Activated CD4-positive, alpha-beta T cell treated with anti-CD3 and anti-CD28 coated beads, Interleukin-2, amount 10 ng/mL, durations not matched to agents 7 days and 5 days (primary cell): ENCODE measurements at regions not wholly inside any gene's neighbourhood (a gene's known extent, or its start where the extent isn't known, plus 50 kb on each side); places are given as distances from the start of the nearest gene placed in this dataset.
"Not testable (repeated sequence)": the region's sequence is repeated elsewhere in the genome, so short reads cannot be mapped to it uniquely, and the experiment has no call there.

ENCODE experiments used
- CTCF ChIA-PET: fragments of 350-600 bp; sonication (Branson Sonifier 250); formaldehyde crosslinking; loops from one replicate; lab custom pipeline; 2021; ENCODE audit warnings: antibody characterized with exemption; lab: Charles Lee
- POLR2A ChIA-PET: fragments of 350-600 bp; sonication (Branson Sonifier 250); formaldehyde crosslinking; loops from one replicate; lab custom pipeline; 2021; ENCODE audit warnings: antibody characterized with exemption; lab: Charles Lee
- DNase-seq: peaks from one replicate; pipeline ENCODE4 v3.0.0-alpha.2; 2020
- H3K27ac Mint-ChIP-seq: one replicate; pipeline ENCODE4 v1.8.0; 2021; ENCODE audit warnings: mild to moderate bottlenecking, moderate library complexity, mixed read lengths
- H3K27me3 Mint-ChIP-seq: one replicate; pipeline ENCODE4 v1.8.0; 2021; ENCODE audit warnings: mixed read lengths
- H3K36me3 Mint-ChIP-seq: one replicate; pipeline ENCODE4 v1.8.0; 2021; ENCODE audit warnings: low read depth, mixed read lengths
- H3K4me1 Mint-ChIP-seq: one replicate; pipeline ENCODE4 v1.8.0; 2021; ENCODE audit warnings: mixed read lengths
- H3K4me3 Mint-ChIP-seq: one replicate; pipeline ENCODE4 v1.8.0; 2021; ENCODE audit warnings: mild to moderate bottlenecking, moderate library complexity, mixed read lengths
- H3K9me3 Mint-ChIP-seq: one replicate; pipeline ENCODE4 v1.8.0; 2021; ENCODE audit warnings: mixed read lengths

- Mint-ChIP-seq H3K4me1 (no peaks in the 10 kb centered on the region), H3K4me3 (no peak overlapping the region), H3K27ac (no peak overlapping the region), H3K27me3 (peaks cover 2% of the 10 kb centered on the region), H3K36me3 (no peaks in the 10 kb centered on the region), H3K9me3 (no peaks in the 10 kb centered on the region)
- POLR2A ChIA-PET: no interaction called here
- no peak for DNase-seq
- CTCF ChIA-PET: no interaction called here
Measured at GRCh38 chr10:61248013-61248412, 205.2 kb downstream of the TMEM26 start.

DNA sequence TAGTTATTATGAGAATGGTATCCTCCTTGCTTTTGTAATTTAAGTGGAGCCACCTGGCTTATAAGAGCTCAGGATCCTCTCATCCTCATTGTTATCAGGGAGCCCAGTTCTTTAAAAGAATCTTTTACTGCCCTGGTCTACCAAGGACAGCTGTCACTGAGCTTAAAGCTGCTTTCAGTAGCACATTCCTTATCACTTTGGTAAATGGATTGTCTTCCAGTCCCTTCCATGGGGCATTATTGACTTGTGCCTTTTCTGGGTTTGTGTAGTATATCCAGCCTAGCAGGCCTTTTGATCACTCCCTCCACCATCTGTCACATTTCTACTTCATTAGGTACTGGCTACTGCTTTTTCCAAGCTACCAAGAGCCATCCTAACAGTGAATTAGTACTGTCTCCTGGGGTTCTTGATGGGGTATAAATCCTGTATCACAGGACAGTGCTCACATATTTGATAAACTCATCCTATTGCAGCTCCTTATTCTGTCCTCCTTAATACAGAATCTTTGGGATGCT, 208.9 kb downstream of the TMEM26 start:
- peaks cover 2% of the 10 kb centered on the region for H3K27me3 Mint-ChIP-seq
- no peak for DNase-seq
- no peaks in the 10 kb centered on the region for H3K9me3 Mint-ChIP-seq
- ChIA-PET POLR2A (no interaction called here), CTCF (no interaction called here)
- H3K4me1 Mint-ChIP-seq: no peaks in the 10 kb centered on the region
- H3K27ac Mint-ChIP-seq: no peak overlapping the region
- H3K36me3 Mint-ChIP-seq: no peaks in the 10 kb centered on the region
- no peak overlapping the region for H3K4me3 Mint-ChIP-seq

- no peak for DNase-seq
- no peak overlapping the region for H3K27ac Mint-ChIP-seq
- peaks cover 3% of the 10 kb centered on the region for H3K27me3 Mint-ChIP-seq
- H3K9me3 Mint-ChIP-seq: peaks cover 2% of the 10 kb centered on the region
- no peaks in the 10 kb centered on the region for H3K36me3 Mint-ChIP-seq
- ChIA-PET CTCF (interaction anchor here (0.6 to 0.7 kb wide), 3 partner anchors 12 to 76 kb away, joined by 3 to 5 read pairs (median 3); no protein-coding TSS in a partner anchor), POLR2A (no interaction called here)
- H3K4me1 Mint-ChIP-seq: no peaks in the 10 kb centered on the region
- H3K4me3 Mint-ChIP-seq: no peak overlapping the region
Measured at GRCh38 chr10:61232780-61233179, 220.4 kb downstream of the TMEM26 start.

GRCh38 chr10:61225939-61226338, 227.2 kb downstream of the TMEM26 start:
- ChIA-PET CTCF (no interaction called here), POLR2A (no interaction called here)
- Mint-ChIP-seq H3K27ac (no peak overlapping the region), H3K4me3 (no peak overlapping the region), H3K27me3 (peaks cover 3% of the 10 kb centered on the region), H3K36me3 (no peaks in the 10 kb centered on the region), H3K4me1 (no peaks in the 10 kb centered on the region), H3K9me3 (peaks cover 12% of the 10 kb centered on the region)
- no peak for DNase-seq

DNA sequence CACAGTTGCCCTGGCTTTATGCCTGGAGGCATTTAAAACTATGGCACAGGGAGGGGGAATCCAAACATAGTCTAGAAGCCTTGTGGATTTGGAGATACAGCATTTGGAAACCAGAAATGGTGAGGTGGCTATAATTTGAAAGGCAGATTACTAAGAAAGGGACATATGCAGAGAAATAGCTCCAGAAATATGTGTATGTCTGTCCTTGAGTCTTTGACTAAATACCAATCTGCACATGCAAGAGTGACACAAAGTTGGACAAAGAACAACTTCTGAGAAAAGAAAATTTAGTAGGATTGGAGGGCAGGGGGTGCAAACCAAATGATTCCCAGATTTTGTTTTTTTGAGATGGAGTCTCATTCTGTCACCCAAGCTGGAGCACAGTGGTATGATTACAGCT, 229.6 kb downstream of the TMEM26 start:
- Mint-ChIP-seq H3K9me3 (peaks cover 12% of the 10 kb centered on the region), H3K4me3 (no peak overlapping the region), H3K4me1 (no peaks in the 10 kb centered on the region), H3K27ac (no peak overlapping the region), H3K27me3 (peaks cover 3% of the 10 kb centered on the region), H3K36me3 (no peaks in the 10 kb centered on the region)
- POLR2A ChIA-PET: no interaction called here
- CTCF ChIA-PET: no interaction called here
- no peak for DNase-seq

- Mint-ChIP-seq H3K4me1 (no peaks in the 10 kb centered on the region), H3K27me3 (peaks cover 3% of the 10 kb centered on the region), H3K4me3 (no peak overlapping the region), H3K27ac (no peak overlapping the region), H3K9me3 (peaks cover 3% of the 10 kb centered on the region), H3K36me3 (no peaks in the 10 kb centered on the region)
- CTCF ChIA-PET: no interaction called here
- DNase-seq: no peak
- POLR2A ChIA-PET: no interaction called here
Measured at GRCh38 chr10:61219696-61220095, 233.5 kb downstream of the TMEM26 start.

DNA sequence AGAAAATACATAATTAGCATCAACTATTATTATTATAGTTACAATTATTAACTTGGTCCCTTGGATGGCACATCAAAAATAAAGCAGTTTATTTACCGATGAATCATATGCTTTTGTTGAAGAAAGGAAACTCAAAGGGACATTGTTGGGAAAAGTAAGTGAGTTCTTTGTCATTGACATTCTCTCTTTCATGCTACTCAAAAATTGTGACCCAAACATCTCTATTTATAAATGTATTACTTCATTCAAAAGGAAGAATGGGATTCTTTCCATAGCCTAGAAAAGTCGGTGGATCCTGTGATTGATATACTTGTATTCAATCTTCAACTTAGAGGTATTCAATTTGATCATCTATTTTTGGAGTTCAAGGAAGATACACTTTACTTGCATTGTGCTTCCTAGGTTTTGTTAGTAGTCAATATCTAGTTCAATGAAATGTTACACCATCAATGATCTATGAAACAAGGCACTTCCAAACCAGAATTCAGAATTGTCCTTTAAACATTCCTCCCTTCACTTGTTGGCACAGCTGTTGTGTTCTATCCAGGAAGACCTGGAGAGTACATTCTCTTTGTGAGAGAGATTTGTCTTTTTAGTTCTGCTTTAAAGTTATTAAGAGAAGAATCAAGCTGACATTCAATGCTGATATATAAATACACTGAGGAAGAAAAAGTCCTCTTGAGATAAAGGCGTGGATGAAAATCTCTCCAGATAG, 235.2 kb downstream of the TMEM26 start:
- DNase-seq: no peak
- Mint-ChIP-seq H3K4me1 (no peaks in the 10 kb centered on the region), H3K36me3 (no peaks in the 10 kb centered on the region), H3K27me3 (peaks cover 3% of the 10 kb centered on the region), H3K27ac (no peak overlapping the region), H3K4me3 (no peak overlapping the region), H3K9me3 (no peaks in the 10 kb centered on the region)
- POLR2A ChIA-PET: no interaction called here
- CTCF ChIA-PET: no interaction called here

DNA sequence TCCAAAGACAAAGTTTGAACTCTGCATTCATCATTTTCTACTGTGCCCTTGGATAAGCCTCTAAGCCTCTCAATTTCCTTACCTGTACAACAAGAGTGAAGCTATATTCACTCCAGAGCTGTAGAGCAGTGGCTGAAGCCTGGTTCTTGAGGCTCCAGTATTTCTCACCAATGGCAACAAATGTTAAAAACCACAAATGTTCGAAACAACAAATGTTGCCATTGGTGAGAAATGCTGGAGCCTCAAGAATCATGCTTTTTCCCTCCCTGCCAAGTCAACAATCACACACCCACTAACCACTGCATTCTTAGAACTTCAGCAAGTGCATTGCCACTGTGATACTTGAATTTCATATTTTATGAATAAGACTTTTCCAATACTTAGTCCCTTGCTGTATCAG, 237.9 kb downstream of the TMEM26 start:
- ChIA-PET POLR2A (no interaction called here), CTCF (no interaction called here)
- Mint-ChIP-seq H3K9me3 (no peaks in the 10 kb centered on the region), H3K4me3 (no peak overlapping the region), H3K27me3 (peaks cover 3% of the 10 kb centered on the region), H3K36me3 (no peaks in the 10 kb centered on the region), H3K4me1 (no peaks in the 10 kb centered on the region), H3K27ac (no peak overlapping the region)
- DNase-seq: no peak

- ChIA-PET CTCF (no interaction called here), POLR2A (no interaction called here)
- H3K4me3 Mint-ChIP-seq: no peak overlapping the region
- H3K36me3 Mint-ChIP-seq: no peaks in the 10 kb centered on the region
- H3K27ac Mint-ChIP-seq: no peak overlapping the region
- no peaks in the 10 kb centered on the region for H3K27me3 Mint-ChIP-seq
- no peaks in the 10 kb centered on the region for H3K9me3 Mint-ChIP-seq
- no peak for DNase-seq
- H3K4me1 Mint-ChIP-seq: no peaks in the 10 kb centered on the region
Measured at GRCh38 chr10:61211468-61211867, 241.7 kb downstream of the TMEM26 start.

GRCh38 chr10:61197057-61197456, 253.1 kb upstream of the RHOBTB1 start:
- Mint-ChIP-seq H3K27ac (no peak overlapping the region), H3K4me3 (no peak overlapping the region), H3K9me3 (no peaks in the 10 kb centered on the region), H3K36me3 (no peaks in the 10 kb centered on the region), H3K27me3 (no peaks in the 10 kb centered on the region), H3K4me1 (no peaks in the 10 kb centered on the region)
- CTCF ChIA-PET: no interaction called here
- DNase-seq: no peak
- POLR2A ChIA-PET: no interaction called here

DNA sequence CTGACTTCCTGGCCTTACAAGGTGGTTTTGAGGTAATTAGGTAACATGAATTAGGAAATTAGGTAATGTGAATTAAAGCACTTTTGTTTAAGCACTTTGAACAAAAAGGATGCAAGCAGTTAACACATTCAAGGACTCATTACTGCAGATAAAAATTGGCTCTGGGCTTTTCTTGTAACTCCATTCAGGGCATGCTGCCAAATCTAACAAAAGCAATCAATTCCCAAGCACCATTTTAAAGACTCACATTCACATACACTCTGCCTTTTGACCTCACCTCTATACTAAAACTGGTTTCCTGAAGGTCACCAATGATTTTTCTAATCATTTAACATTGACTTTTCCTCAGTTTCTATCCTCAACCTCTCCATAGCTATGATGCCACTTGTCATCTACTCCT, 251.2 kb upstream of the RHOBTB1 start:
- H3K4me1 Mint-ChIP-seq: no peaks in the 10 kb centered on the region
- POLR2A ChIA-PET: no interaction called here
- H3K27me3 Mint-ChIP-seq: no peaks in the 10 kb centered on the region
- no peak overlapping the region for H3K4me3 Mint-ChIP-seq
- CTCF ChIA-PET: no interaction called here
- no peak for DNase-seq
- no peaks in the 10 kb centered on the region for H3K9me3 Mint-ChIP-seq
- H3K36me3 Mint-ChIP-seq: no peaks in the 10 kb centered on the region
- no peak overlapping the region for H3K27ac Mint-ChIP-seq

- H3K4me1 Mint-ChIP-seq, DNase-seq, H3K27me3 Mint-ChIP-seq, H3K27ac Mint-ChIP-seq, CTCF ChIA-PET, H3K4me3 Mint-ChIP-seq, POLR2A ChIA-PET, H3K36me3 Mint-ChIP-seq, H3K9me3 Mint-ChIP-seq: not testable (repeated sequence)
Measured at GRCh38 chr10:61192589-61192988, 248.6 kb upstream of the RHOBTB1 start.

DNA sequence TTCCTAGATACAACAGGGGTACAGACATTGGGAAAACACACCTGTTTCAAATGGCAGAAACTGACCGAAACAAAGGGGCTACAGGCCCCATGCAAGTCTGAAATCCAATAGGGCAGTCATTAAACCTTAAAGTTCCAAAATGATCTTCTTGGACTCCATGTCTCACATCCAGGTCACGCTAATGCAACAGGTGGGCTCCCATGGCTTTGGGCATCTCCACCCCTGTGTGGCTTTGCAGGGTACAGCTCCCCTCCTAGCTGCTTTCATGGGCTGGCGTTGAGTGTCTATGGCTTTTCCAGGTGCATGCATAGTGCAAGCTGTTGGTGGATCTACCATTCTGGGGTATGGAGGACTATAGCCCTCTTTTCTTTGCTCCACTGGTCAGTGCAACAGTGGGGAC, 248.1 kb upstream of the RHOBTB1 start:
- DNase-seq: no peak
- H3K36me3 Mint-ChIP-seq: no peaks in the 10 kb centered on the region
- no peaks in the 10 kb centered on the region for H3K27me3 Mint-ChIP-seq
- H3K9me3 Mint-ChIP-seq: no peaks in the 10 kb centered on the region
- ChIA-PET CTCF (no interaction called here), POLR2A (no interaction called here)
- H3K4me1 Mint-ChIP-seq: no peaks in the 10 kb centered on the region
- no peak overlapping the region for H3K4me3 Mint-ChIP-seq
- no peak overlapping the region for H3K27ac Mint-ChIP-seq

- Mint-ChIP-seq H3K27me3 (peaks cover 1% of the 10 kb centered on the region), H3K9me3 (no peaks in the 10 kb centered on the region), H3K4me1 (no peaks in the 10 kb centered on the region), H3K36me3 (no peaks in the 10 kb centered on the region), H3K27ac (no peak overlapping the region), H3K4me3 (no peak overlapping the region)
- ChIA-PET POLR2A (interaction anchor here (0.6 kb wide), 1 partner anchor 546 kb away, joined by 3 read pairs; no protein-coding TSS in a partner anchor), CTCF (no interaction called here)
- DNase-seq: no peak
Measured at GRCh38 chr10:61189912-61190311, 245.9 kb upstream of the RHOBTB1 start.
